ENCODE measurements at regions not wholly inside any gene's neighbourhood (a gene's known extent, or its start where the extent isn't known, plus 50 kb on each side); places are given as distances from the start of the nearest gene placed in this dataset.
"Not testable (repeated sequence)": the region's sequence is repeated elsewhere in the genome, so short reads cannot be mapped to it uniquely, and the experiment has no call there.

DNA sequence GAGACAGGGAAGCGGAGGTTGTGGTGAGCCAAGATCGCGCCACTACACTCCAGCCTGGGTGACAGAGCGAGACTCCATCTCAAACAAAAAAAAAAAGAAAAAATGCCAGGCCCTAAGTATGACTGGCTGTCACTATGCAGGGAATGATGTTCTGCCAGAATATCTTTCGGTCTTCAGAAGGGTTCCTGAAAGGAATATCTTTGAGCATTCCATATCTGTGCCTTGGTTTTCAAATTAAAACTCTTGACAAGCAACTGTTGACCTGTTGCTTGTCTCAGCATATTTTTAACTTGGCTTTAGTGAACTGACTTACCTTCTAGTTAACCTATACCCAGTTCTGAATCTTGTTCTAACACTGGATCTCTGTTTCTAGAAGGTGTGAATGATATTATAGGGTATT lies 953.2 kb upstream of the FAM98A start:
- no peak for DNase-seq (ENCODE audit: low spot score)

DNA sequence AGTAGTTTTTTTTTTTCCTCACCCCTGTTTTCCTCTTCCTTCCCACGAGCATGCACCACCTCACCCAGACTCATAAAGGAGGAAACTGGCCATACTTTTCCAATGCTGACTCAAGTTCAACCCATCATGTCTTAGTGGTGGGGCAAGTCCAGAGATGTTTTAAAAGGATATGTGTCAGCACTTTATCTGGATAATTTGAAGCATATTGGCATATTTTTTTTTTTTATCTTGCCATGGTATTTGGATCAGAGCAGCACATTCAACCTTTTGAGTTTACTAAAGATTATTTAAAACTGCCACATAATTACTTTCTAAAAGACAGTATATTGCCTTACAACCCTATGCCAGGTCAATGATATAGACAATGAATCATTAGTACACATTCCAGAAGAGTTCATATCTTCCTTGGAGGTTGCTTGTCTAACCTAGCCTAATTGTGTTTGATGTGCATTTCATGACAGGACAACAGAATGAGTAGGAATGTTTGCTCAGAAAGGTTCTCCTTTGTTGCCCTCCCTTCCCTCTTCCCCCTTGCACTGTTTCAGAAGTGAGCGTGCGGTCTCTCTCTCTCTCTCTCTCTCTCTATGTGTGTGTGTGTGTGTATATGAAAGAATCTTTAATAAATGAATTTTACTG lies 950.7 kb upstream of the FAM98A start:
- no peak for DNase-seq (ENCODE audit: low spot score)

DNA sequence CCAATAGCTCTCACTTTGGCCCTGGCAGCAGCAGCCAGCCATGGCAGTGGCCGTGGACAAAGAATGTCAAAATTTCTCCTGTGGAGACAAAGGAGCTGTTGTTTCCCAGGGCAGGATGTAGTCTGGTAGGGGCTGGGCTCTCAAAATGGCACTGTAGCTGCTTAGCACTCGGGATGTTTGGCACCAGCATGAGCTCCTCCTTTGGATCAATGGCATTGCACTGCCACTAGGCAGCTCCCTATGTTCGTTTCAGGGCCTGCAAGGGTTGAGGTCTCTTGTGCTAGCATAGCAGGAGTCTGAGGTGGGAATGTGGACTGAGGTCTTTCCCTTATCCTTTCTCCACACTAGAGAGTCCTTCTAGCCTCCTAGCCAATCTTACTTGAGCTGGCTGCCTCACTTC lies 948.8 kb upstream of the FAM98A start:
- DNase-seq (ENCODE audit: low spot score), result no peak

GRCh38 chr2:34547340-34547739 lies 948.2 kb upstream of the FAM98A start:
- DNase-seq (ENCODE audit: low spot score), result no peak

GRCh38 chr2:34545486-34546136 lies 946.5 kb upstream of the FAM98A start:
- no peak for DNase-seq (ENCODE audit: low spot score)

- DNase-seq (ENCODE audit: low spot score), result no peak
Measured at GRCh38 chr2:34534761-34535160, 935.7 kb upstream of the FAM98A start.

DNA sequence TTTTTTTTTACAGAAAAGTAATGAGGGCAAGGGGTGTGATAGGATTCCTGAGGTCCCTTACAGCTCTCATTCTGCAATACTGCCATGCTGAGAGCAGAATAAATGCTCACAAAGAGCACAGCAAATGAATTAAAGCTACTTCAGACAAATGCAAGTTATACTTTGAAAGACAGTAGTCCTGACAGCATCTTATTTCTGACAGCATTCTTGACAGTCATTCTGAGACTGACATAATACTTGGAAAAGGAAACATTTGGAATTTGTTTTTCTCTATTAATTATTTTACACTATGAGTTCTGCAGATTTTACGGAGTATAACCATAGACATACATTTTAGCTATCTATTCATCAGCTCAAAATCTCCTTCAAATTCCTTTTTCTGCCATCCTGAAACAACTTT lies 935.2 kb upstream of the FAM98A start:
- DNase-seq (ENCODE audit: low spot score), result no peak

- DNase-seq (ENCODE audit: low spot score), result no peak
Measured at GRCh38 chr2:34533585-34534183, 934.6 kb upstream of the FAM98A start.

GRCh38 chr2:34529965-34530364 lies 930.9 kb upstream of the FAM98A start:
- no peak for DNase-seq (ENCODE audit: low spot score)

DNA sequence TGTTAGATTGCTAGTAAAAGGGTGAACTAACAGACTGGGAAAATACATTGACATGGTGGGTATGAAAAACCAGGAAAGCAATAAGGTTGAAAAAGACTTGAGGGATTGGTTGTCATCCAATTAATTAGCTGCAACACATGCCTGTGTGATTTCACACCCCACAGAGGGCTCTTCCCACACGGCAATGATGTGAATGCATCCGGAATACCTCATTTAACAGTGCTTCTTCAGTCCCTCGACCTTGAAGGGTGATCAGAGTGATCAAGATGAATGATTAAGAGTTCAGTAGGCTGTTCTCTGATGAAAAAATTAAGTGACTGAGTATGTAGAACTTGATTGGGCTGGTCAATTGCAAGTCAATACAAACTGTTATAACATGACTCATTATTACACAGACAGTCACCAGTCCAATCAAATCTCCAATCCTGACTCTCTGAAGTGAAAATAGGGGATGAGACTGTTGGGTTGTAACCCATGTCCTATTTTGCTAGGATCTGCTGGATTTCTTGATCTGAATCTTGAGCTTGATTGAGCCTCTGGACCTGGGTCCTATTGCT lies 924.9 kb upstream of the FAM98A start:
- DNase-seq (ENCODE audit: low spot score), result no peak

DNA sequence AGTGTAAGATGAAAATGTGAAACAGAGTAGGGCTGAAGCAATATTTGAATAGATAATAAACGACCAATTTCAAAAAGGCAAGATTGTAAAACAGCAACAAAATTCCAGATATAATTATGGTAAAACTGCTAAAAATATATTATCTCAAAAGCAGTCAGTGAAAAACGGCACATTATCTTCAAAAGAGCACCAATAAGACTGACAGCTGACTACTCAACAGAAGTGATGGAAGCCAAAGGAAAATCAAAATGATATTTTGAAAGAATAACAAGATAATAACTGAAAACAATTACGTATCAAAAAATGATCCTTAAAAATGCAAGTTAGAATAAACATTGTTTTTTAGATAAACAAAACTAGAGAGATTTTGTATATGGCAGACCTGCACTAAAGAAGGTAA lies 920.6 kb upstream of the FAM98A start:
- DNase-seq (ENCODE audit: low spot score), result no peak

DNA sequence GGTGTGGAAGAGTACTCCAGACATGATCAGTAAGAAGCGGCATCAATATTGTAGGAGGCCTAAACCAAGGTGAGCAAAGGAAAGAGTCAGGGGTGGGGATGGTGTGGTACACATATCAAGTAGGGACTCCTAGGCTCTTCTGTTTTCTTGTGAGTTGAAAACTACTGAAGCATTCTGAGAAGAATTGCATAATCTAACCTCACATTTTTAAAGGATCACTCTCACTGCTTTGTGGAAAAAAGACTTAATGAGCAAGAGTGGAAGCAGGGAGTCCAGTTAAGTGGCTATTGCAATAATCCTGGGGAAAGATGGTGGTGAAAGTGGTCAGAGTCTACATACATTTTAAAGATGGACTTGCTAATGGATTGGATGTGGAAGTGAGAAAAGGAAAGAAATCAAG lies 899.5 kb upstream of the FAM98A start:
- DNase-seq (ENCODE audit: low spot score), result no peak

DNA sequence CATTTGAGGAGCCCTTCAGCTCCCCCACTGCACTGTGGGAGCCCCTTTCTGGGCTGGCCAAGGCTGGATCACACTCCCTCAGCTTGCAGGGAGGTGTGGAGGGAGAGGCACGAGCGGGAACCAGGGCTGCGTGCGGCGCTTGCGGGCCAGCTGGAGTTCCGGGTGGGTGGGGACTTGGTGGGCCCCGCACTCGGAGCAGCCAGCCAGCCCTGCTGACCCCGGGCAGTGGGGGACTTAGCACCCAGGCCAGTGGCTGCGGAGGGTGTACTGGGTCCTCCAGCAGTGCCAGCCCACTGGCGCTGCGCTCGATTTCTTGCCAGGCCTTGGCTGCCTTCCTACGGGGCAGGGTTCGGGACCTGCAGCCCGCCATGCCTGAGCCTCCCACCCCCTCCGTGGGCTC lies 895.1 kb upstream of the FAM98A start:
- not testable (repeated sequence) for DNase-seq (ENCODE audit: low spot score)

DNA sequence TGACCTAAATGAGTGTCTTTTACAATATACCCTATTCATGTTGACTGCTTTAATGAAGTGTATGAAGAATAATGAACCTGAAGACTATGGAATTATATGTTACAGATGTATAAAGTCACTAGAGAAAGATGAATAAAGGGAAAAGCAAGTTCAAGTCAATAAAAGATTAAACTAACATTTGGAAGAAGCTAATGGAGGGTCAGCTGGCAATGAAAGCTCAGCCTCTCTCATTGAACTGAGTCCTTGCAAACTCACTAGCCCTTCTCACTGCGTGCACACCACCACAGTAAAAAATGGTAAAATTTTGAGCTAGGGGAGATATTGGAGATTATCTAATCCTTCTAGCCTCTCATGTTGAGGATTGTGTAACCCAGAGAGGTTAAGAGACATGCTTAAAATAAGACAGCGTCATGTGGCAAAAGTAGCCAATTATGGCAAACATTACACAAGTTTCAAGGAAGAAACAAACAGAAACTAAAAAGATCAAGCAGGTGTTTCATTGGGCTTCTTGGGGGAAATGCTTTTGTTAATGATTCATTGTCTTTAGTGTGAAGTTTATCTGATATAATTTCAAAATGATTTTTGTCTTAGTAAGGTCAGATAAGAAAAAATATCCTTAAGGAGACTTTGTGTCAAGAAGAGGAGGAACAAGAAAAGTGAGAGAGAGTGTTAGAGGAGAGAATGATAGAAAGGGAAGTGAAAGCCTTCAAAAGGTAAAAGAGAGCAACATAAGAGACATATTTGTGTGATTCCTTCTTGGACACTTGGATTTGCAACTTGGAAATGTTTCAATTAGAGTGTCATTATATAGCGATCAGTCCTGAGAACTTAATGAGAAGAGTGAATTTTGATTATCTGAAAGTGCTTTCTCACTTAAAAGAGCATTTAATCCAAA lies 893.7 kb upstream of the FAM98A start:
- no peak for DNase-seq (ENCODE audit: low spot score)

GRCh38 chr2:34486965-34487364 lies 887.9 kb upstream of the FAM98A start:
- DNase-seq (ENCODE audit: low spot score), result no peak

GRCh38 chr2:34481542-34481941 lies 882.4 kb upstream of the FAM98A start:
- DNase-seq (ENCODE audit: low spot score), result no peak

- DNase-seq (ENCODE audit: low spot score), result no peak
Measured at GRCh38 chr2:34480366-34480765, 881.3 kb upstream of the FAM98A start.

- no peak for DNase-seq (ENCODE audit: low spot score)
Measured at GRCh38 chr2:34475156-34475555, 876.1 kb upstream of the FAM98A start.

DNA sequence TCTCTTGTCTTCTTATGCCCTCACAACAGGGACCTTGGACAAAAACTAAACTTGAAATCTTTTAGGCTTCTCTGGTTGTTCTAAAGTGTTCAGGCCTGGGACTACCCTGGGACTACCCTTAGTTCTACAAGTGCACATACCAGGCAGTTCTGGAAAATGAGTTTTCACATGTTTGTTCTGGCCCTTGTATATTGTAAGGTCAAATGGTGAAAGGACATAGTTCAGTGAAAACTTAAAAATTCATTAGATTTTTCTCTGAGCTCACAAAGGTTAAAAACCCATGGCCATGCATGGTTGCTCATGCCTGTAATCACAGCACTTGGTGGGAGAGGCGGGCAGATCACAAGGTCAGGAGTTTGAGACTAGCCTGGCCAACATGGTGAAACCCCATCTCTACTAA lies 875.5 kb upstream of the FAM98A start:
- no peak for DNase-seq (ENCODE audit: low spot score)

GRCh38 chr2:34447097-34447496 lies 848.0 kb upstream of the FAM98A start:
- DNase-seq (ENCODE audit: low spot score), result no peak

GRCh38 chr2:34423301-34423700 lies 824.2 kb upstream of the FAM98A start:
- no peak for DNase-seq (ENCODE audit: low spot score)

- no peak for DNase-seq (ENCODE audit: low spot score)
Measured at GRCh38 chr2:34419856-34420255, 820.8 kb upstream of the FAM98A start.
